GM12891 (cell line): ENCODE measurements at regions not wholly inside any gene's neighbourhood (a gene's known extent, or its start where the extent isn't known, plus 50 kb on each side); places are given as distances from the start of the nearest gene placed in this dataset.

Experiments used
- POLR2A ChIP-seq: IDR thresholded peaks from 2 replicates; pipeline ENCODE4 v1.6.1; 2011; ENCODE audit warnings: low read depth, low read length, control low read depth
- TAF1 ChIP-seq: IDR thresholded peaks from 2 replicates; pipeline ENCODE4 v1.6.1; 2011; ENCODE audit warnings: low read depth, low read length, control low read depth

GRCh38 chr1:119209061-119209460 lies 68.6 kb upstream of the WARS2 start:
- no peak for TF ChIP-seq TAF1
- no peak for TF ChIP-seq POLR2A
